Globus pallidus (tissue), 1 donor: ENCODE measurements at regions not wholly inside any gene's neighbourhood (a gene's known extent, or its start where the extent isn't known, plus 50 kb on each side); places are given as distances from the start of the nearest gene placed in this dataset.
A peak's percentile ranks its signal among the peaks of the same experiment; 100 is the strongest.
"Not testable (repeated sequence)": the region's sequence is repeated elsewhere in the genome, so short reads cannot be mapped to it uniquely, and the experiment has no call there.

Experiments
- DNase-seq: peaks from one replicate; pipeline ENCODE4 v3.0.0-alpha.2; 2015; ENCODE audit warnings: low spot score

DNA sequence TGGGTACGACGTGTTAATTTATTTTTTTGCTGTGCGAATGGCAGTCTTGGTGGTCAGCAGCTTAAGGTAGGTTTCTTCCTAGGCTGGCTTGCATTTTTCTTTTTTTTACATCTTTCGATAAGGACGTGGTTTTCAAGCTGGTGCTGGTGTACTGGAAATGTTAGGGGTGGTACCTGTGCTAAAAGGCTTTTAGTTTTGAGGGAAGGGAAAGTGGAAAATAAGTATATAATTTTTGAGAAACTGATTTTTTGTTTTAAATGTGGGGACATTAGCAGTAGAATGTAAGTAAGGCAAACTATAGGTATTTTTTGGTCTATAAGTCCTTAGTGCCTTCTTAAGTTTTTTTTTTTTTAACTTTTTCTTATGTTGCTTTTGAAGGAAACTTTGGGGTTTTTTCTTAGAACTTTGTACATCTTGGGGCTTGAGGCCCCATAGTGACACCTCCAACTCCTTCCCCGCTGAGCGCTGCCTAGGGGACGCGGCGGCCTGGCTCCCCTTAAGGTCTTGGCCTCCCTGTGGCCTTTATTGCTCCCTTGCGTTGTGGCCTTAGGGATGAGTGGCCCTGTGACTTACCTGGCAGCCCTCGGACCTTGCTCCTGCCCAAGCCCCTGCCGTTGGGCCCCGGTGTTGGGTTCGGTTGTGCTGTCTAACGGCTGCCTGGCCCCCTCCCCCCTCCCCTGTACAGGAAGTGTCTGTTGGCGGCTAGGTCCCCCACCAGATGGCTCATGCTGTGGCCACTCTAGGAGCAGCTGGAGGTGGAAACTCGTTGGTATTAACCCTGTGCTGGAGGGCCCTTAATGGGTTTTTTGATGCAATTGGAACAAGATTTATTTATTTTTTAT is 88.0 kb upstream of the RPRML start:
- DNase-seq, result peak; percentile 87

DNA sequence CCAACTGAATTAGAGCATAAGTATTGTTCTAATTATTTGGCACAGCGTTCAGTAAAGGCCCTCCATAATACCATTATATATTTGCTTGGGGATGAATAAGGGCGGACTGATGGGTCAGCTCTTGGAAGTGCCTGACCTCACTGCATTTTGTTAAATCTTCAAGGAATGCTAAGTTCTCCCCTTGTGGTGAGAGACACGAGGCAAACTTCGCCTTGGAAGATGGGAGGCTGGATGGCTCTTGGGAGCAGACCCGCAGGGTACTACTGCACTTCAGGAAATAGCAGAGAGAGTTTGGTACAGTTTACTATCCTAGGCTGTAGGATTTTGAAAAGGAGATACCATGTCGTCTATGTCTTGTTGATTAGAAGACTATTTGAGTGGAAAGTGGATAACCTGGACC is 87.0 kb upstream of the RPRML start:
- DNase-seq, result no peak

DNA sequence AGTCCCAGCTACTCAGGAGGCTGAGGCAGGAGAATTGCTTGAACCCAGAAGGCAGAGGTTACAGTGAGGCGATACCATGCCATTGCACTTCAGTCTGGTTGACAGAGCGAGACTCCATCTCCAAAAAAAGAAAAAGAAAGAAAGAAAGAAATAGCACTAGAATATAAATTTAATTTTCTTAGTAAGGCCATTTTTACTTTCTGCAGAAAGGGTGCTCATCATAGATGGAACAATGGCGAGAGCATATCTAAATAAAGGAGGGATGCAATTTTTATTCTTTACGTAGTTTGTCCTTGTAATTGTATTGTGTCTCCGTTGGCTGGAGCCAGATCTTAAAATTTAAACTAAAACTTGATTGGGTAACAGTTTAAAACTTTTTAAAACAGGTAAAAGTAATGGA is 85.6 kb upstream of the RPRML start:
- DNase-seq, result no peak

DNA sequence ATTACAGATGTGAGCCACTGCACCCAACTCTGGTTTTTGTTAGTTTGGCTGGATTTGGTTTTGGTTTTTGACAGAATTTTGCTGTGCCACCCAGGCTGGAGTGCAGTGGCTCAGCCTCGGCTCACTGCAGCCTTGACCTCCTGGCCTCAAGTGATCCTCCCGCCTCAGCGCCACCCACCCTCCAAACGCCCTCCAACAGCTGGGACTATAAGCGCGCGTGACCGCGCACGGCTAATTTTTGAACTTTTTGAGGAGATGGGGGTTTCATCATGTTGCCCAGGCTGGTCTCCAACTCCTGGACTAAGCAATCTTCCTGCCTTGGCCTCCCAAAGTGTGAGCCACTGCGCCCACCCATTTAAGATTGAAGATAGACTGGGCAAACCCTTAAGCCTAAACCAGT is 84.4 kb upstream of the RPRML start:
- DNase-seq, result no peak

- not testable (repeated sequence) for DNase-seq
Observed at GRCh38 chr17:47062851-47063250, 83.8 kb upstream of the RPRML start.

DNA sequence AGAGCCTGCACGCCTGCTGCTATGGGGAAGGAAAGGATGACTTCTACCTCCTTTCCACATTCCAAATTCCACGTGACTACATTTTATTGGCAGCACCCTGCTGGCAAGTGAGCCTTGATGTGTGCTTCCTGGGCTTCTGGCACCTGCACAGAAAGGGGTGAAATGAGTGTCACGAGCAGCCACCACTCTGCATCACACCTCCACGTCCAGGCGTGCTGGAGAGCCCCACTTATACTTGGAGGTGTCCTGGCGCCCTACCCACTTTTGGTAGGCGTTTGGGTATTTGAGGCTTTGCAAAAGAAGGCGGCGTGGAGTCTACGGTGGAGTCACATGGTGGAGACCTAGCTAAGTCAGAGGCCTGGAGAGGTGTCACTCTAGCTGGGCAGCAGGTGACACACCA is 81.0 kb upstream of the RPRML start:
- not testable (repeated sequence) for DNase-seq

GRCh38 chr17:47057830-47058229 is 78.8 kb upstream of the RPRML start:
- DNase-seq, result no peak

- not testable (repeated sequence) for DNase-seq
Observed at GRCh38 chr17:47057279-47057678, 78.2 kb upstream of the RPRML start.

- DNase-seq, result not testable (repeated sequence)
Observed at GRCh38 chr17:47056687-47057086, 77.6 kb upstream of the RPRML start.
